Heart left ventricle (tissue), 16 donors: ENCODE measurements at regions not wholly inside any gene's neighbourhood (a gene's known extent, or its start where the extent isn't known, plus 50 kb on each side); places are given as distances from the start of the nearest gene placed in this dataset.

Source experiments
- ATAC-seq, 4 donors: fragments of 200-7000 bp; cut with Tn5 transposase; one replicate each; pipeline ENCODE4 v1.9.1; 2020 to 2022; ENCODE audit warnings: moderate library complexity in 4 of 4, mild to moderate bottlenecking in 3 of 4, moderate number of reproducible peaks in 1 of 4
- DNase-seq, 5 donors: peaks; one replicate each; pipeline ENCODE4 v3.0.0-alpha.2; 2020
- H3K27ac ChIP-seq, 12 donors: fragments of 200-600 bp; sonication (generic) in 4 of 12; one replicate each; pipeline versions ENCODE4 v1.5.0 to v1.8.0; 2016 to 2022; ENCODE audit warnings: mild to moderate bottlenecking in 2 of 12
- H3K27me3 ChIP-seq, 9 donors: fragments of 200-600 bp; sonication (generic) in 2 of 9; one replicate each; pipeline versions ENCODE4 v1.5.1 to v1.8.0; 2016 to 2022; ENCODE audit warnings: mild to moderate bottlenecking in 3 of 9
- H3K36me3 ChIP-seq, 9 donors: fragments of 200-600 bp; sonication (generic) in 2 of 9; one replicate each; pipeline versions ENCODE4 v1.5.0 to v1.8.0; 2018 to 2022; ENCODE audit warnings: mild to moderate bottlenecking in 2 of 9
- H3K4me1 ChIP-seq, 12 donors: fragments of 200-600 bp; sonication (generic) in 4 of 12; one replicate each; pipeline versions ENCODE4 v1.5.0 to v1.8.0; 2016 to 2022; ENCODE audit warnings: mild to moderate bottlenecking in 3 of 12
- H3K4me3 ChIP-seq, 12 donors: fragments of 200-600 bp; sonication (generic) in 4 of 12; one replicate each; pipeline versions ENCODE4 v1.5.0 to v1.8.0; 2017 to 2022; ENCODE audit warnings: mild to moderate bottlenecking in 9 of 12, moderate library complexity in 4 of 12
- H3K9me3 ChIP-seq, 12 donors: fragments of 200-600 bp; sonication (generic) in 4 of 12; one replicate each; pipeline versions ENCODE4 v1.5.0 to v1.8.0; 2016 to 2022; ENCODE audit warnings: mild to moderate bottlenecking in 1 of 12
- CTCF ChIP-seq, 12 donors: fragments of 200-600 bp; sonication (generic) in 4 of 12; IDR thresholded peaks; one replicate each; pipeline versions ENCODE4 v1.5.0 to v1.8.0; 2018 to 2022; ENCODE audit warnings: antibody characterized with exemption in 12 of 12, mild to moderate bottlenecking in 5 of 12
- POLR2A ChIP-seq, 2 donors: fragments of 450-650 bp; IDR thresholded peaks; one replicate each; pipeline ENCODE4 v1.6.1; 2017; ENCODE audit warnings: antibody characterized with exemption in 2 of 2, mild to moderate bottlenecking in 2 of 2, moderate library complexity in 2 of 2
- WGBS, 4 donors: extraction: QIAGEN DNeasy Blood & Tissue Kit in 2 of 4; methylation state at CpG; one replicate each; pipeline versions ENCODE4 v1.1.5 to v1.1.7; 2013 to 2018; 5-methylcytosine and 5-hydroxymethylcytosine counted together
- intact Hi-C, 10 donors: fragments of 100-400 bp; cut with DNase I; formaldehyde crosslinking; loops; one replicate each; pipeline versions ENCODE4 v1.11.1 to v1.14.2; 2022
- donor health status: ischemic (EF 13 %, LVEDD 7.1; RV severe dilation, severe dysfunction).
- donor health status: healthy with polysubstance abuse.
- donor health status: DM: no; HTN: yes; CAD: no.
- donor health status: DM: no; HTN: no; CAD: no.
- donor health status: ischemic (EF 25% LVEDD 6.9; RV normal size, moderate dysfunction).
- donor health status: ischemic (EF 25% LVEDD 5.7; RV mildly dilated, moderate dysfunction).
- donor health status: healthy.
- donor health status: DM: yes; HTN: yes; CAD: no.
- donor health status: ischemic (EF 35%, LVEDD 5.7; RV mildly dilated, moderate dysfunction).
- donor health status: nonischemic (EF 11% LVEDD 7.7; RV severe dilation, severe dysfunction).
- donor health status: DM: yes; HTN: yes; CAD: no.
- donor health status: PGD.
- donor health status: ischemic (EF 29% LVEDD 5.4; RV normal size, mild dysfunction).
- donor health status: nonischemic (EF 23%, LVEDD 6.1; RV moderate dilation, normal function).

GRCh38 chr13:74409551-74409950 lies 275.3 kb upstream of the KLF12 start:
- Histone ChIP-seq H3K36me3 (no peaks in the 10 kb centered on the region), H3K4me1 (no peaks in the 10 kb centered on the region), H3K27ac (no peak overlapping the region), H3K9me3 (peaks cover 0 to 13% (median 0%) of the 10 kb centered on the region in 12 donors), H3K27me3 (no peaks in the 10 kb centered on the region), H3K4me3 (no peak overlapping the region)
- no peak for TF ChIP-seq POLR2A (IDR thresholded peaks at IDR 0.05)
- TF ChIP-seq CTCF (IDR thresholded peaks at IDR 0.05) = no peak
- DNase-seq = no peak
- intact Hi-C loops = no loop called here
- WGBS, 4 donors = 73 to 83% (median 83%) methylated on average over 5 of the region's 5 CpGs
- no peak for ATAC-seq

- Histone ChIP-seq H3K9me3 (peaks cover 0 to 3% (median 0%) of the 10 kb centered on the region in 12 donors), H3K4me3 (no peak overlapping the region), H3K4me1 (no peaks in the 10 kb centered on the region), H3K27ac (no peak overlapping the region), H3K27me3 (no peaks in the 10 kb centered on the region), H3K36me3 (no peaks in the 10 kb centered on the region)
- intact Hi-C loops = no loop called here
- TF ChIP-seq POLR2A (IDR thresholded peaks at IDR 0.05) (no peak), CTCF (IDR thresholded peaks at IDR 0.05) (no peak)
- 57 to 65% (median 59%) methylated on average over 3 of the region's 3 CpGs for WGBS, 4 donors
- no peak for DNase-seq
- no peak for ATAC-seq
Measured at GRCh38 chr13:74406420-74406819, 272.2 kb upstream of the KLF12 start.

DNA sequence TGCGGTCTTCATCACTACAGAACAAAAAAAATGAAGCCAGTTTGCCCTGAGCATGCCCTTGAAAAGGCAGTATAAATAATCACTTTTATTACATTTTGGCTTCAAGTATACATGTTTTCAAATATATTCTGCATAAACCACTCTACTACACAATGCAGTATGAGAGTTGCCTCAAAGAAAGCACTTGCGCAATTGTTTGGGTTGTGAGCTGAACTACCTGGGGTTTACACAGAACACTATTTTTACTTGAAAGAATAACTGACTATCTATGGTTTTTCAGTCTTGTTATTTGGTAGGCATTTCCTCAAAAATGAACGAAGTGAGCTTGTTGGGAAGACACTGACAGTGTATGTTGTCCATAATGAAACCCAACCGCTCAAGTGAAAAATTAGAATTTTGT lies 264.4 kb upstream of the KLF12 start:
- H3K27me3 ChIP-seq = no peaks in the 10 kb centered on the region
- intact Hi-C loops = no loop called here
- H3K9me3 ChIP-seq = peaks cover 0 to 7% (median 0%) of the 10 kb centered on the region in 12 donors
- no peak for DNase-seq
- 81 to 96% (median 95%) methylated on average over 4 of the region's 4 CpGs for whole genome bisulfite sequencing, 4 donors
- TF ChIP-seq POLR2A (IDR thresholded peaks at IDR 0.05) (no peak), CTCF (IDR thresholded peaks at IDR 0.05) (no peak)
- no peaks in the 10 kb centered on the region for H3K4me1 ChIP-seq
- no peak overlapping the region for H3K4me3 ChIP-seq
- no peak overlapping the region for H3K27ac ChIP-seq
- no peaks in the 10 kb centered on the region for H3K36me3 ChIP-seq
- ATAC-seq = no peak

DNA sequence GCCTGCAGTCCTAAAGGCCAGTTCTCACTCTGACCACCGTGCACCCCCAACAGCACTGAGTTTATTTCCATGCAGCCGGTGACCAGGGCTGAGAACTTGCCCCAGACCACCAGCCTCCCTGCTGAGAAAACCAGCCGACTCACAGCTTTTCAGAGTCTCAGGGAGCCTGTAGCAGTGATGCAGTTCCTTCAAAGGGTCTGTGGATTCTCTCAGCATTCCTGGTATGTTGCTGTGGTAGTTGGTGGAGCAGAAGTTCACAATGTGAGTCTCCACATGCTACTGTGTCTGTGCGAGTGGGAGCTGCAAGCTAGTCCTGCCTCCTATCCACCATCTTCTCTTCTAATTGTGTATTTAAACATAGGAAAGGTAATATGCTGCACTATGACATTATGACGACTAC lies 254.9 kb upstream of the KLF12 start:
- intact Hi-C loops = no loop called here
- ATAC-seq (no peak), DNase-seq (no peak)
- Histone ChIP-seq H3K4me1 (no peaks in the 10 kb centered on the region), H3K27me3 (no peaks in the 10 kb centered on the region), H3K4me3 (no peak overlapping the region), H3K9me3 (peaks cover 0 to 49% (median 14%) of the 10 kb centered on the region in 12 donors), H3K27ac (no peak overlapping the region), H3K36me3 (no peaks in the 10 kb centered on the region)
- TF ChIP-seq POLR2A (IDR thresholded peaks at IDR 0.05) = no peak
- no peak for TF ChIP-seq CTCF (IDR thresholded peaks at IDR 0.05)
- WGBS, 4 donors = 70 to 94% (median 74%) methylated on average over 5 of the region's 5 CpGs
